Heart left ventricle (tissue), 16 donors: ENCODE measurements at regions not wholly inside any gene's neighbourhood (a gene's known extent, or its start where the extent isn't known, plus 50 kb on each side); places are given as distances from the start of the nearest gene placed in this dataset.

Experiments used
- ATAC-seq, 4 donors: fragments of 200-7000 bp; cut with Tn5 transposase; one replicate each; pipeline ENCODE4 v1.9.1; 2020 to 2022; ENCODE audit warnings: moderate library complexity in 4 of 4, mild to moderate bottlenecking in 3 of 4, moderate number of reproducible peaks in 1 of 4
- DNase-seq, 5 donors: peaks; one replicate each; pipeline ENCODE4 v3.0.0-alpha.2; 2020
- H3K27ac ChIP-seq, 12 donors: fragments of 200-600 bp; sonication (generic) in 4 of 12; one replicate each; pipeline versions ENCODE4 v1.5.0 to v1.8.0; 2016 to 2022; ENCODE audit warnings: mild to moderate bottlenecking in 2 of 12
- H3K27me3 ChIP-seq, 9 donors: fragments of 200-600 bp; sonication (generic) in 2 of 9; one replicate each; pipeline versions ENCODE4 v1.5.1 to v1.8.0; 2016 to 2022; ENCODE audit warnings: mild to moderate bottlenecking in 3 of 9
- H3K36me3 ChIP-seq, 9 donors: fragments of 200-600 bp; sonication (generic) in 2 of 9; one replicate each; pipeline versions ENCODE4 v1.5.0 to v1.8.0; 2018 to 2022; ENCODE audit warnings: mild to moderate bottlenecking in 2 of 9
- H3K4me1 ChIP-seq, 12 donors: fragments of 200-600 bp; sonication (generic) in 4 of 12; one replicate each; pipeline versions ENCODE4 v1.5.0 to v1.8.0; 2016 to 2022; ENCODE audit warnings: mild to moderate bottlenecking in 3 of 12
- H3K4me3 ChIP-seq, 12 donors: fragments of 200-600 bp; sonication (generic) in 4 of 12; one replicate each; pipeline versions ENCODE4 v1.5.0 to v1.8.0; 2017 to 2022; ENCODE audit warnings: mild to moderate bottlenecking in 9 of 12, moderate library complexity in 4 of 12
- H3K9me3 ChIP-seq, 12 donors: fragments of 200-600 bp; sonication (generic) in 4 of 12; one replicate each; pipeline versions ENCODE4 v1.5.0 to v1.8.0; 2016 to 2022; ENCODE audit warnings: mild to moderate bottlenecking in 1 of 12
- POLR2A ChIP-seq, 2 donors: fragments of 450-650 bp; IDR thresholded peaks; one replicate each; pipeline ENCODE4 v1.6.1; 2017; ENCODE audit warnings: antibody characterized with exemption in 2 of 2, mild to moderate bottlenecking in 2 of 2, moderate library complexity in 2 of 2
- WGBS, 4 donors: extraction: QIAGEN DNeasy Blood & Tissue Kit in 2 of 4; methylation state at CpG; one replicate each; pipeline versions ENCODE4 v1.1.5 to v1.1.7; 2013 to 2018; 5-methylcytosine and 5-hydroxymethylcytosine counted together
- intact Hi-C, 10 donors: fragments of 100-400 bp; cut with DNase I; formaldehyde crosslinking; loops; one replicate each; pipeline versions ENCODE4 v1.11.1 to v1.14.2; 2022
- TF ChIP-seq, protein P1 (sequence below), 12 donors: fragments of 200-600 bp; sonication (generic) in 4 of 12; IDR thresholded peaks; one replicate each; pipeline versions ENCODE4 v1.5.0 to v1.8.0; 2018 to 2022; ENCODE audit warnings: antibody characterized with exemption in 12 of 12, mild to moderate bottlenecking in 5 of 12
- donor health status: ischemic (EF 13 %, LVEDD 7.1; RV severe dilation, severe dysfunction).
- donor health status: healthy with polysubstance abuse.
- donor health status: DM: no; HTN: yes; CAD: no.
- donor health status: DM: no; HTN: no; CAD: no.
- donor health status: ischemic (EF 25% LVEDD 6.9; RV normal size, moderate dysfunction).
- donor health status: ischemic (EF 25% LVEDD 5.7; RV mildly dilated, moderate dysfunction).
- donor health status: healthy.
- donor health status: DM: yes; HTN: yes; CAD: no.
- donor health status: ischemic (EF 35%, LVEDD 5.7; RV mildly dilated, moderate dysfunction).
- donor health status: nonischemic (EF 11% LVEDD 7.7; RV severe dilation, severe dysfunction).
- donor health status: DM: yes; HTN: yes; CAD: no.
- donor health status: PGD.
- donor health status: ischemic (EF 29% LVEDD 5.4; RV normal size, mild dysfunction).
- donor health status: nonischemic (EF 23%, LVEDD 6.1; RV moderate dilation, normal function).

DNA sequence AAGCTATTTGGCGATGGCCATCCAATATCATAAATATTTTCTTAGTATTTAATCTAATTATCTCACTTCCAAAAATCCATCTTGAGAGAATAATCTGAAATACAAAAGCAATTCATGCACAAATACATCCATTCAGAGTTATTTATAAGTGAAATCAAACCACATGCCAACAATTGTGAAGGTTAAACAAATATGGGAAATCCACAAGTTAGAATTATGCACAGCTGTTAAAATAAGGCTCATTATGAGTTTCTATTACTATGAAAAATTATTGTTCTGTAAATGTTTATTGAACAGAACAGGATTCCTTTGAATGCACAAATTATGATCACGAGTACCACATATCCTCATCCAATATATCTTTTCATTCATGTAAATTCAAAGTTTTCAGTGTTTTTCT is 267.7 kb downstream of the PLOD2 start:
- H3K27me3 ChIP-seq = no peaks in the 10 kb centered on the region
- intact Hi-C loops = no loop called here
- TF ChIP-seq POLR2A (IDR thresholded peaks at IDR 0.05) = no peak
- TF ChIP-seq, protein P1, sequence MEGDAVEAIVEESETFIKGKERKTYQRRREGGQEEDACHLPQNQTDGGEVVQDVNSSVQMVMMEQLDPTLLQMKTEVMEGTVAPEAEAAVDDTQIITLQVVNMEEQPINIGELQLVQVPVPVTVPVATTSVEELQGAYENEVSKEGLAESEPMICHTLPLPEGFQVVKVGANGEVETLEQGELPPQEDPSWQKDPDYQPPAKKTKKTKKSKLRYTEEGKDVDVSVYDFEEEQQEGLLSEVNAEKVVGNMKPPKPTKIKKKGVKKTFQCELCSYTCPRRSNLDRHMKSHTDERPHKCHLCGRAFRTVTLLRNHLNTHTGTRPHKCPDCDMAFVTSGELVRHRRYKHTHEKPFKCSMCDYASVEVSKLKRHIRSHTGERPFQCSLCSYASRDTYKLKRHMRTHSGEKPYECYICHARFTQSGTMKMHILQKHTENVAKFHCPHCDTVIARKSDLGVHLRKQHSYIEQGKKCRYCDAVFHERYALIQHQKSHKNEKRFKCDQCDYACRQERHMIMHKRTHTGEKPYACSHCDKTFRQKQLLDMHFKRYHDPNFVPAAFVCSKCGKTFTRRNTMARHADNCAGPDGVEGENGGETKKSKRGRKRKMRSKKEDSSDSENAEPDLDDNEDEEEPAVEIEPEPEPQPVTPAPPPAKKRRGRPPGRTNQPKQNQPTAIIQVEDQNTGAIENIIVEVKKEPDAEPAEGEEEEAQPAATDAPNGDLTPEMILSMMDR (IDR thresholded peaks at IDR 0.05) = no peak
- 79 to 87% (median 83%) methylated on average over 2 of the region's 2 CpGs for WGBS, 4 donors
- no peaks in the 10 kb centered on the region for H3K36me3 ChIP-seq
- no peaks in the 10 kb centered on the region for H3K4me1 ChIP-seq
- ATAC-seq (no peak), DNase-seq (no peak)
- H3K4me3 ChIP-seq = no peak overlapping the region
- H3K9me3 ChIP-seq = no peaks in the 10 kb centered on the region
- no peak overlapping the region for H3K27ac ChIP-seq

DNA sequence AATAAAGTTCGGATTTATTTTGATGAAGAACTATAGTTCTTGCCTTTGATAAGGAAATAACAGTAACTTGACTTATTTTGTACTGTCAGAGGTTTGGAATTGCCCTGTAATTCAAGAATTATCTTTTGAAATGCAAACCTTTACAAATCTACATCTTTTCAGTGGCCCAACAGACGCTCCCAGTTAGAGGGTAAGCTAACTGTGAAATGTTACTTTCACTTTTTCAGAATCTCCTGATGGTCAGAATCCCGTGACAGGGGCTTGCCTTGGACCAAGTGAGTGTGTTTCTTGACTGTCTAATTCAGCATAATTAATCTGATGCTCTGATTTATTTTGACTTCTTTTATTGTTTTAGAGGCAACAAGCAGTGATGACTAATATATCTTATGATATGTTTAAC is 262.5 kb downstream of the PLOD2 start:
- no peak overlapping the region for H3K27ac ChIP-seq
- no peaks in the 10 kb centered on the region for H3K27me3 ChIP-seq
- H3K36me3 ChIP-seq = no peaks in the 10 kb centered on the region
- WGBS, 4 donors = 58 to 71% (median 66%) methylated on average over 3 of the region's 3 CpGs
- DNase-seq = no peak
- H3K9me3 ChIP-seq = no peaks in the 10 kb centered on the region
- H3K4me3 ChIP-seq = peak overlapping the region in 4 of 12 donors; percentile 0 to 41 (median 17)
- intact Hi-C loops = no loop called here
- TF ChIP-seq POLR2A (IDR thresholded peaks at IDR 0.05) = no peak
- TF ChIP-seq, protein P1 (IDR thresholded peaks at IDR 0.05) = no peak
- ATAC-seq = no peak
- H3K4me1 ChIP-seq = no peaks in the 10 kb centered on the region

DNA sequence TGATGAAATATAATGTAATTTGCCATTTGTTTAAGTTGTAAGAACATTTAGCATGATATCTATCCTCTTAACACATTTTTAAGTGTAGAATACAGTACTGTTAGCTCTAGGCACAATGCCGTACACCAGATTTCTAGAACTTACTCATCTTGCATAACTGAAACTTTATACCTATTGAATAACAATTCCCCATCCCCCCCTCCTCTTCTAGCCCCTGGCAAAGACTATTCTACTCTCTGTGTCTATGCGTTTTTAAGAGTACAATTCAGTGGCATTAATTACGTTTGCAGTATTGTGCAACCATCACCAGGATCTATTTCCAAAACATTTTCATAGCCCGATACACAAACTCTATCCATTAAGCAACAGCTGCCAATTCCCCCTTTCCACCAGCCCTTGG is 261.7 kb downstream of the PLOD2 start:
- Histone ChIP-seq H3K36me3 (no peaks in the 10 kb centered on the region), H3K27ac (no peak overlapping the region), H3K4me1 (no peaks in the 10 kb centered on the region), H3K27me3 (no peaks in the 10 kb centered on the region), H3K4me3 (no peak overlapping the region), H3K9me3 (no peaks in the 10 kb centered on the region)
- no peak for ATAC-seq
- WGBS, 4 donors = 64 to 80% (median 72%) methylated on average over 4 of the region's 4 CpGs
- DNase-seq = no peak
- intact Hi-C loops = no loop called here
- TF ChIP-seq, protein P1 (IDR thresholded peaks at IDR 0.05) = no peak
- no peak for TF ChIP-seq POLR2A (IDR thresholded peaks at IDR 0.05)

DNA sequence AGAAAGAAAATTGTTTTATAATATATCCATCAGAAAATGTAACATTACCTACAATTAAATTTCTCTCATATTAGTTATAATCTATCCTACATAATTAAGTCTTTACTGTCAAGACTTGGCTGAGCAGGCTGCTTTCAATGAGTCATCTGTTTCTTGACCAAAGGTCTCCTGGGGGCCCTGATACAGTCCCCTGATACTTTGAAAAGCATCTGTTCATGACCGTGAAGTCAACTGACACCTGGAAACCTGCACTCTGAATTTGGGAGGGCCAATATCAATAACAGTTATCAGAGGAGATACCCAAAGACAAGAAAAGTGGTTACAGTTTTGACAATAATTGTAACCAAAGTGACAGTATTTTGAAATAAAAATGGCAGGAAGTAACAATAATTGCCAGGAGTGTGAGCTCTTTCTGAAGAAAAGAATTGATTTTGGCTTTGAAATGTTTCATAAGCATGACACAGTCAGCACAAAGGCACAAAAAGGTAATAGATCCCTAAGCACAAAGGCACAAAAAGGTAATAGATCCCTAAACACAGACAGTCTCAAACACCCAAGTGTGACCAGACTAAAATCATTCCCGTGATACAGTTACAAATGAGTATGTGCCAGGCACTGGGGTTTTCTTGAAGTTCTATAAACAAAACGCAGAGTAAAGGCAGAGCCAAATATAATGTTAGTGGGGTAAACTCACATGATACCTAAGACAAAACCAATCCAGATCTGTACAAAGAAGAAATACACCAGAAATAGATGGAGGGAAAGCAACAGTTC is 260.7 kb downstream of the PLOD2 start:
- intact Hi-C loops = no loop called here

More for the DNA sequence above, 260.7 kb downstream of the PLOD2 start:
- TF ChIP-seq POLR2A (IDR thresholded peaks at IDR 0.05) = no peak
- TF ChIP-seq, protein P1 (IDR thresholded peaks at IDR 0.05) = no peak
- DNase-seq = no peak
- Histone ChIP-seq H3K4me3 (no peak overlapping the region), H3K27me3 (no peaks in the 10 kb centered on the region), H3K9me3 (no peaks in the 10 kb centered on the region), H3K27ac (no peak overlapping the region), H3K4me1 (no peaks in the 10 kb centered on the region), H3K36me3 (no peaks in the 10 kb centered on the region)
- WGBS, 4 donors = 43 to 80% (median 69%) methylated on average over 3 of the region's 3 CpGs
- ATAC-seq = no peak
